HG02885 (cell line): ENCODE measurements at regions not wholly inside any gene's neighbourhood (a gene's known extent, or its start where the extent isn't known, plus 50 kb on each side); places are given as distances from the start of the nearest gene placed in this dataset.
"Not testable (repeated sequence)": the region's sequence is repeated elsewhere in the genome, so short reads cannot be mapped to it uniquely, and the experiment has no call there.

Experiments used
- ATAC-seq: cut with Tn5 transposase; IDR thresholded peaks from one replicate; pipeline ENCODE4 v1.9.1; 2021; ENCODE audit warnings: mild to moderate bottlenecking; ENCODE audit not compliant: unreplicated experiment, poor library complexity

DNA sequence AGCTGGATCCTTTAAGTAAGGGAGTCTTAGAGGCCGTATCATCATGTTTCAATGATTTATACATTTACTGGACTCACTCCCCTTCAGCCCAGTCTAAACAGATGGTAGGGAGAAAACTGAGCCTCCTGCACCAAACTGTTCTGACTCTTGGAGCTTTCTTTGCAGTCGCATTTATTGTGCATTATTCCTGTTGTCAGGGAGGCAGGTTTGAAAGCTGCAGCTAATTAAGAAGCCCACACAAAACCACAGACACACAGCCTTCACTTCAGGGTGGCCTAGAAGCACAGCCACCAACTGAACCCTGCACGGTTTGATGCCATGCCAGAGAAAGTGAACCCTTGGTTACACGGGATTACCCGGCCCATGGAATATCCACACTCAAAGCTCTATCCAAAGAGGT, 911.0 kb downstream of the UQCRFS1 start:
- ATAC-seq: no peak

- ATAC-seq: no peak
These were observed 911.5 kb downstream of the UQCRFS1 start for GRCh38 chr19:28301463-28301862.

DNA sequence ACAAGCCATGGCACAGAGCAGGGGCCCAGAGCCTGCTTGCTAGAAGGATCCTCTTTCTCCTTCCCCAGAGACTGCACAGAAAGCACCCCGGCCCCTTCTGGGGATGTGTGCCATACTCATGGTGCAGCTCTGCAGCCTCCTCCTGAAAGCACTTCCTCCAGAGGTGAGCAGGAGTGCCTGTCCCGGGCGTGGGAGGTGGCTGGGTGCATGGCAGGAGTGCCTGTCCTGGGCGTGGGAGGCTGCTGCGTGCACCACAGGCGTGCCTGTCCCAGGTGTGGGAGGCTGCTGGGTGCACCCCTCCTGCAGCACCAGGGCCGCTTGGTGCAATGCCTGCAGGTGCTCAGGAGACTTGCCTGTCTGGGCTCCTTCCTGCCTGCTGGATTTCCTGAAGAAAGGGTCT, 913.3 kb downstream of the UQCRFS1 start:
- no peak for ATAC-seq

DNA sequence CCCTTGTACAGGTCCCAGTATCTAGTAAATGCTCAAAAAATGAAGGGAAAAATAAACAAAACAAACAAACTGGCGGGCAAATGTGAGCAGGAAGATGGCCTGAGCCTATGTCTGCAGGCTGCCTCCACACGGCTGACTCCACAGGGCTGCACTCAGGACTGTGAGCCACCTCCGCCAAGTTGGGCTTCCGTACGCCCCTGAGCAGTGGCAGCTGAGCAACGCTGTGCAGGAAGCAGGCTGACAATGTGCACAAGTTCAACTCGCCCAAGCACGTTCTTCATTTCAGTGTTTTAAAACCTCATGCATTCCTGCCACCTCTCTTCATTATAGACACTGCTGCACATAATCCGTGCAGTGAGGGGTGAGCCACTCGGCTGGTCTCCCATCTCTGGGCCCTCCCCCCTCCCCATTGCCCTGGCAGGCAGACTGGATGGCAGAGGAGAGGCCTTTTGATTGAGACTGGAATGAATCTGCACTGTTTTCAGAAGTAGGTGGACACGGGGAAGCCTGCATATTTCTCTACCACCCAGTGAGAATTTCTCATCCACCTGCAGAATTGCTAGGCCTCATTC, 915.3 kb downstream of the UQCRFS1 start:
- no peak for ATAC-seq

- no peak for ATAC-seq
These were observed 915.9 kb downstream of the UQCRFS1 start for GRCh38 chr19:28297036-28297435.

DNA sequence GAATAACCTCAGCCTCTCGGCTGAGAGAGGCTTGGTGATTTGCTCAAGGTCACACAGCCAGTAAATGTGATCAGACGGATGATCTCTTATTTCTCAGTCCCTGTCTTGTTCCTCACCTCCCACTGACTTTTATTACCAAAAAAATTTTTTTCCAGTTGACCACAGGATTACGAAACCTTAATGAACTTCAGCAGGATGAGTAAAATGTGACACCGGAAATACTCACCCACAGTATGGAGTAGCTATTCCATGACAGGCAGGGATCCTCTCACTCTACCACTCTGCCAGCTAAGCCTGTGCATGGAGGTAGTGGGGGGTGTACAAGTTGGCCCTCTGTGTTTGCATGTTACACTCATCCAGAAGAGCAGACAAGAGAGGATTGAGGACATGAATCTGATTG, 916.4 kb downstream of the UQCRFS1 start:
- no peak for ATAC-seq

GRCh38 chr19:28294975-28295374, 918.0 kb downstream of the UQCRFS1 start:
- ATAC-seq: not testable (repeated sequence)

GRCh38 chr19:28294395-28294794, 918.6 kb downstream of the UQCRFS1 start:
- no peak for ATAC-seq

DNA sequence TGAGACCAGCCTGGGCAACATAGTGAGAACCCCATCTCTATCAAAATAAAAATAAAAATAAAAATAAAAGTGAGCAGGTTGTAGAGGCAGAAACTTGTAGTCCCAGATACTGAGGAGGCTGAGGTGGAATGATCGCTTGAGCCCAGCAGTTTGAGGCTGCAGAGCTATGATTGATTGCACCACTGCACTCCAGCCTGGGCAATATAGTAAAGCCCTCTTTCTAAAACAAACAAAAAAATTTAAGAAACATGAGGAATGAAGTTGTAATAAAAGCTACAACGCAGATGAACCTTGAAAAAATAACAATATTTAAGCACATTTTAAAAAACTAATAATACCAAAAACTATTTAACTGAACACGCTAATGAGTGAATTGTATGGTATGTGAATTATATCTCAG, 919.3 kb downstream of the UQCRFS1 start:
- ATAC-seq: no peak

DNA sequence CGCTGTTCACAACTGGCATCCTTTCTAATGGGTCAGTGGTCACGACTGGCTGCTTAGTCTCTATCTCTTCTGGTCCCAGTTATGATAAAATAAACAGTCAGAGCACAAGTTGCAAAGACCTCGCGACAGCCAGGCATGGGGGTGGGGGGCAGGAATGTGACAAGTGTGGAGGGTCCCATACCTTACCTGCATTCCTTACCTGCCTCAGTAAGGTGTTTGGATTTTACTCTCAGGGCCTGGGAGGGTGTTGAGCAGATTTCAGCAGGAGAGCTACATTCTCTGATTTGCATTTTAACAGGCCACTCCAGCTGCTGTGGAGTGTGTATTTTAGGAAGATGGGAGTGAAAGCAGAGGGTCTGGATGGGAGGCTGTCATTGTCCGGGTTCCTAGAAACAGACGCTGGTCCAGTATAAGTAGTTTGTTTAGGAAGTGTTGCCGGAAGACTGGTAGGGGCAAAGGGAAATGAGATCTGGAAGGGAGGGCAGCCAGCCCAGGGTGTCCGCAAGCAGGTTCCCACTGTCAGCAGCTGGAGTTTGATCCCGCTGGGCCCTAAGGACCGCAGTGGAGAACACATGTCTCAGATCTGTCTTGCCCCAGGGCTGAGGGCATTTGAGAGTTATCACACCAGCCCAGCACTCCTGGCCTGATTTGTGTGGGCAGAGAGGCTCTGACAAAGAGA, 920.0 kb downstream of the UQCRFS1 start:
- ATAC-seq: no peak

DNA sequence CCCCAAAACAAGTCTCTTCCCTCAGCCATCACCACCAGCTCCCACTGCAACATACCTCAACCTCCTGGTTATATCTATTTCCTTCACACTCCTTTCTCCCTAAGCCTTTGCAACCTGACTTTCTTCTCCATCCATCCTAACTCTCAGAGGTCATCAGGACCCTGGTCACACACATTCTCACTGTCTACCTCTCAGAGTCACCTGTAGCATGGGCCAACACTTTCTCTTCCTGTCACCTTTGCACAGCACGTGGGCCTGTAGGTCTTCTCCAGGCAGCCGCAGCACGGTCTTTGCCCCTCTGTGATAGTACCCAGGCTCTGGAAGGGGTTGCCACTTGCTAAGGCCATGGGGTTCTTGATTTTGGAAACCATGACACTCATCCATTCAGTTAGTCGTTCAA, 921.1 kb downstream of the UQCRFS1 start:
- ATAC-seq: no peak

DNA sequence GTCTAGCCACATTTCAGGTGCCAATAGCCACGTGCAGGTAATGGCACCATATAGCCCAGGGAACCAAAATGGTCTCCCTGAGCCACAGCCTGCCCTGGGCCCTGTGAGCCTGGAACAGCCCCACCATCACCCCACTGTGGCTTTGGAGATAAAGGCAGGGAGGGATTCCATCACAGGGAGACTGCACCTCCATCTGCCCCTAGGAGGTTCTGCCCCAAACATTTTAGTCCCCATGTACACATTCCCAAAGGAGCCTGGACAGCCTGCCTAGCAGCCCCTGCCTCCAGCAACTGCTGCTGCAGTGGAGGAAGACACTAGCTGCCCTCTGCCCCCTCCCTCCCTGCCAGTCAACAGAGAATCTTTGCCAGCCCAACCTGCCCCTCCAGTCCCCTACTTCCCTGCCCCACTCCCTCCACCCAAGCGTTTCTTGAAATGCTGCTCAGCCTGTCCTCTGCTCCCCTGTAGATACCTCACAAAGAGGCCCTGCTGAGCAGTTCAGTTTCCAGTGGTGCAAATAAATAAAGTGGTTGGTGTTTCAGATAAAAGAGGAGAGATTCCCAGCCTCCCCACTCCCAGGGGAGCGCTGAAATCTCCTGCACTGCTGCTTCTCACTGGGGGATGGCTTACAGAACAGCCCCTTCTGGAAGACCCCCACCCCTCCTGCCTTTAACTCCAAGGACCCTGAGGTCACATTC, 921.8 kb downstream of the UQCRFS1 start:
- ATAC-seq: no peak

DNA sequence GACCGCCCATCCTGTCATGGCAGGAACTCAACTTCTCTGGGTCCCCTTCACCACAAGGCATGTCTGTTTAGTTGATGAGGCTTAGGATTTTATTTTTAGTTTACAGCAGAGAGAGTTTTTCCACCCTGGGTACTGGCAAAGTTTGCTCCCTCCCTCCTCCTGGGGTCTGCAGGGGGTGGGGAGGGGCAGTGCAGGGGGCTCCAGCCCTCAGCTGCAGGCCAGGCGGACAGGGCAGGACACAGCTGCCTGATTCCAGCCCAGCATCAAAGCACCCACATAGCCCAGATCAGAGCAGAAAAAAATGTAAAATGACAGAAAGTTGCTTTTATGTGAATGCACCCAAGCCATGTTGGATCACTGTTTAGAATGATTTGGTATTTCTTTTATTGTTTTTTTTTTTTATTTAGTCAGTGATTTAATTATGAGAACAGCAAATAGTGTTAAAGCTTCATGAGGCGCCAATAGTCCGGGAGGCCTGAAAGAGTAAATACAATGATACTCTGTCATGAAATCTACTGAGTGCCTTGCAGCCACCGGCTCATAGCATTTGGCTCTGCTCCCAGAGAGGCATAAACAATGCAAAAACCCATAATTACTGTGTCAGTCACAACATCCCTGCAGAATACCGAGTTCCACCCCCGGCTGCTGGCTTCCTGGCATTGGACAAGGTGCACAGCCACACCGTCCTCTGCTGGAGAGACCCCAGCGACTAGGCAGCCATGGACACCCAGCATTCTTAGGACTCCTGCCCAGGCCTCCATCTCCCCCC, 923.5 kb downstream of the UQCRFS1 start:
- no peak for ATAC-seq

DNA sequence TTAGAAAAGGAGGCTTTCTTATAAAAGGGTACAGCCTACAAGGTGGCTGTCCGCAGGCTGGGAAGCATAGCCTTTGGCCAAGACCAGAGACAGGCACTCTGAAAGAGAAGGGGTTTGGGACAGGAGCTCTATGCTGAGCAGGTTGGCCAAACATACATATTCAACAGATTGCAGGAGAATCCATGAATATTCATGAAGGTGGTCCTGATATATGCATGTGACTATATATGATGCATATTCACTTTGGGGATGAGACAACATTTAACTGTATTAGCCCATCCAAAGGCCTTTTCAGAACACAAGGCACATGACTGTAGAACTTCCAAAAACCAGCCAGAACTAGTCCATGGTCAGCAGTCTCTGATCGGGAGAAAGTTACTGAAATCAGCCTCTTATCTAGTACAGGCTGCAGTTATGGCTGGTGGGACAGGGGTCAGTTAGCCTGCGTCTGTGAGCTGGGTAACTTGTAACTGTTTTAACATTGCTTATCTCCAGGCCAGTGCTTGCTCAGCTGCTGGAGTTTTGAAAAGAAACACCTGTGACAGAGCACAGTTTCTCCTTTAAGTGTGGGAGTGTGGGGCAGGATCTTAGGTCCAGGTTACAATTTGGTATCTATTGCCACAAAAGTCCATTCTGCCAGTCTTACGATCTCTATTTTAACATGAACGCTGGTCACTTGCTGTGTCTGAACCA, 924.2 kb downstream of the UQCRFS1 start:
- no peak for ATAC-seq

DNA sequence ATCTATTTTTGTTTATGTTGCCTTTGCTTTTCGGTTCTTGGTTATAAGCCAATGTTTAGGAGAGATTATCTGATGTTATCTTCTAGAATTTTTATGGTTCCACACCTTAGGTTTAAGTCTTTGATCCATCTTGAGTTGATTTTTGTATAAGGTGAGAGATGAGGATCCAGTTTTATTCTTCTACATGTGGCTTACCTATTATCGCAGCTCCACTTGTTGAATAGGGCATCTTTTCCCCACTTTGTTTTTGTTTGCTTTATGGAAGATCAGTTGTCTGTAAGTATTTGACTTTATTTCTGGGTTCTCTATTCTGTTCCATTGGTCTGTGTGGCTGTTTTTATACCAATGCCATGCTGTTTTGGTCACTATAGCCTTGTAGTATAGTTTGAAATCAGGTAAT, 927.0 kb downstream of the UQCRFS1 start:
- ATAC-seq: no peak

GRCh38 chr19:28285078-28285477, 927.9 kb downstream of the UQCRFS1 start:
- ATAC-seq: no peak

GRCh38 chr19:28284389-28284788, 928.6 kb downstream of the UQCRFS1 start:
- ATAC-seq: no peak

DNA sequence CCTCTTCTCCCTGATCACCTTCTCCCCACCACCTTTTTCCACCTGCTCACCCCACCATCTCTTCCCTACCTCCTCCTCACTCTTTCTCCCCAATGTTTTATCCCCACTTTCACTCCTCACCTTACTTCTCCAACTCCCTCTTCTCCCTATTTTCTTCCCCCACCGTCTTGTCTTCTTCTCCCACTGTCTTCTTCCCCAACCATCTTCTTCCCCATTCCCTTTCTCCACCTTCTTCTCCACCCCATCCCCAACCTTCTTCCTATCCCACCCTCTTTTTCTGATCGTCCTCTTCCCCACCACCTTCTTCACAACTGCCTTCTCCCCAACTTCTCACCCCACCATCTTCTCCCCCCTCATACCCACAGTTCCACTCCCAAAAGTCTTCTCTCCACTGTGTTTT, 929.4 kb downstream of the UQCRFS1 start:
- no peak for ATAC-seq

DNA sequence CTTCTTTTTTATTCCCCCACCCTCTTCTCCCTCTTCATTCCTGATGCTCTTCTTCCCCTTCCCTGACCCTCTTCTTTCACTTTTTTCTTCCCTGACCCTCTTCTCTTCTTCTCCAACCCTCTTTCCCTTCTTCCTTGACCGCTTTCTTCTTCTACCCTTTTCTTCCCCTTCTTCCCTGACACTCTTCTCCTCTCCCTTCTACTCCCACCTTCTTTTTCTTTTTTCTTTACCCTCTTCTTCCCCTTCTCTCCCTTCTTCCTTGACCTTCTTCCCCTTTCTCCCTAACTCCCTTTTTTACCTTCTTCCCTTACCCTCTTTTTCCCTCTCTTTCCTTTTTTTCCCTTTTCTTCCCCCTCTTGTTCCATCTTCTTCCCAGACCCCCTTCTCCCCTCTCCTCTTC, 931.3 kb downstream of the UQCRFS1 start:
- no peak for ATAC-seq

DNA sequence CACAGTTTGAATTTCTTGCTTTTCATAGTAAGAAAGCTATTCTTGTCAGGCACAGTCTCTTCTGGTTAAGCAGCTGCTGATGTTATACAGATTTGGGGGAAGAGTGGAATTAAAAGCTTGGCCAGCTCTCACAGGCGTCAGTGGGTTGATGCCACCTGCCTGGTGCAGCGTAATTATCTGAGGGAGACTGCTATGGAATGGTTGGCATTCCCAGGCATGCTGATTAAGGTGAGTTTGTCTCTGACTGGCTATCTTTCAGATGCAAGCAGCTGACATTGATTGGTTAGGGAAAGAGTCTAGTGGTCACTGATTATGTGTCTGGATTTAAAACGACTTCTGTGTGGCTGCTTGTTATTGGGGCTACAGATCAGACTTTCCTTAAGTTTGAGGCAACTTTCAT, 948.4 kb downstream of the UQCRFS1 start:
- no peak for ATAC-seq

DNA sequence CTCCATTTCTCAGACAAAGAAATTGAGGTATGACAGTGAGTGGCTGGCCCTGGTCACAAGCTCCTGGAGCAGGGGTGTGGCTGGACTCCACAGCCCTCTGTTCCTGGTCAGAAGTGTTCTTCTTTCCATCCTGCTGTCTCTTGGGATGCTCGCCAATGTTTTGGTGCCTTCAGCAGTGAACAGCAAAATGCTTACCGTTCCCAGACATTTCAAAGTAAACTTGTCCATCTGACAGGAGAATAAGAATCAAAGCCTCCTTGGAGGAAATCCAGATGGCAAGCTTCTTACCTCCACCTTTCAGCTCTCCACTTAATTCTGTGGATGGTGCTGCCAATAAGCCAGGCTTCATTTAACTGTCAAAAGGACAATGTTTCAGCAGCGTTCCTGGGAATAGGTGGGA, 954.1 kb downstream of the UQCRFS1 start:
- ATAC-seq: no peak
